Activated gamma-delta T cell treated with Interleukin-2 at 50 U/mL for 16 hours (primary cell): ENCODE measurements at regions not wholly inside any gene's neighbourhood (a gene's known extent, or its start where the extent isn't known, plus 50 kb on each side); places are given as distances from the start of the nearest gene placed in this dataset.
"Not testable (repeated sequence)": the region's sequence is repeated elsewhere in the genome, so short reads cannot be mapped to it uniquely, and the experiment has no call there.

Source experiments
- DNase-seq: peaks from one replicate; pipeline ENCODE4 v3.0.0-alpha.2; 2020

GRCh38 chr14:22285991-22286390 lies 303.0 kb downstream of the DAD1 start:
- no peak for DNase-seq

- DNase-seq = no peak
Observed at GRCh38 chr14:22282949-22283348, 306.1 kb downstream of the DAD1 start.

DNA sequence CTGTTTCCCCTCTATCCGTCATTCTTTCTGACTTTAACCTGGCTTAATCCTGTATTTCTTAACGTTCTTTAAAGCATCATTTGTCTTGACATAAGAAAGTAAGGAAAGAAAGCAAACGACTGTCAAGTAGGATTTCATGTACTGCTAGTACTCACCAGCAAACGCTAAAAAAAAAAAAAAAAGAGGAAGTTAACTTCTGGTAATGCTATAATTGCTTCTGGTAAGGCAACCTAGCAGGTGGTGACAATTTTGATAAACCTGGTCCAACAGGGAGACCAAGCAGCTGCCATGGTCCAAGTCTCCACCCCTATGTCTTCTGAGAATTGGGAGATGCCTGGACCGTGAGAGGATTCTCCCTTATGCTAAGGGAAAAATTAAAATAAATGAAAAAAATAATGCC lies 306.6 kb downstream of the DAD1 start:
- no peak for DNase-seq

DNA sequence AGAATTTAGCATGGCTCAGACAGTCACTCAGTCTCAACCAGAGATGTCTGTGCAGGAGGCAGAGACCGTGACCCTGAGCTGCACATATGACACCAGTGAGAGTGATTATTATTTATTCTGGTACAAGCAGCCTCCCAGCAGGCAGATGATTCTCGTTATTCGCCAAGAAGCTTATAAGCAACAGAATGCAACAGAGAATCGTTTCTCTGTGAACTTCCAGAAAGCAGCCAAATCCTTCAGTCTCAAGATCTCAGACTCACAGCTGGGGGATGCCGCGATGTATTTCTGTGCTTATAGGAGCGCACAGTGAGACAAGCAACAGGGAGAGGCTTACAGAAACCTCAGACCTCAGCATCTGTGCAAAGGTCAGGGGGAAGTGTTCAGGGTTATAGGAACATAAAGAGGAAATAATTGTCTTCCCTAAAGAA lies 307.6 kb downstream of the DAD1 start:
- DNase-seq = not testable (repeated sequence)

- DNase-seq = no peak
Observed at GRCh38 chr14:22280497-22281316, 308.3 kb downstream of the DAD1 start.

- no peak for DNase-seq
Observed at GRCh38 chr14:22276913-22277816, 311.9 kb downstream of the DAD1 start.

- DNase-seq = no peak
Observed at GRCh38 chr14:22271838-22272799, 316.9 kb downstream of the DAD1 start.

GRCh38 chr14:22268875-22269274 lies 320.1 kb downstream of the DAD1 start:
- DNase-seq = no peak

DNA sequence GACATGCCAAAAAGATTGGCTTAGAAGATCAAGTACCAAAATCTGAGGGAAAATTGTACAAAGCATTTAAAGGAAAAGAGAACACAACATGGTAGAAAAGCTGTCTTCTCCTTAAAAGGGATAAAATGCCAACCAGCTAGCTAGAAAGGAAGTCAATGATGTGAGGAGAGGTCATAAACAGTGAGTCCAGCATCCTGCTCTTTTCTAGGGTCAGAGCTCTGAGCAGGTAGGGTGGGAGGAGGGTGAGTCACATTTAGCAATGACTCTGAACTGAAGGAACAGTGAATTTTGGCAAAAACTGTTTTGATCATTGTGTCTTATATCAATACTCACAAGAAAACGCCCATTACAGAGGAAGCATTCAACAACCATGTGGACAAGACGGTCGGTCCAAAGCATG lies 322.3 kb downstream of the DAD1 start:
- DNase-seq = no peak

DNA sequence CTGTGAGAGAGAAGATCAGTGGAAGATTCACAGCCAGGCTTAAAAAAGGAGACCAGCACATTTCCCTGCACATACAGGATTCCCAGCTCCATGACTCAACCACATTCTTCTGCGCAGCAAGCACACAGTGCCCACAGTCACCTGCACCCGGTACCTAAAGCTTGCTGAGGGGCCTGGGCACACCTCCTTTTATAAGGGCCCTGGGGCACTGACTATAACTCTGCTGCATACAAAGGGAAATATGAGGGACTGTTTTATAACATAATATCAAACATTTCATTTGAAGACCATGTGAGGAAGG lies 322.9 kb downstream of the DAD1 start:
- no peak for DNase-seq

- no peak for DNase-seq
Observed at GRCh38 chr14:22265319-22266141, 323.5 kb downstream of the DAD1 start.

- no peak for DNase-seq
Observed at GRCh38 chr14:22264759-22265158, 324.3 kb downstream of the DAD1 start.

DNA sequence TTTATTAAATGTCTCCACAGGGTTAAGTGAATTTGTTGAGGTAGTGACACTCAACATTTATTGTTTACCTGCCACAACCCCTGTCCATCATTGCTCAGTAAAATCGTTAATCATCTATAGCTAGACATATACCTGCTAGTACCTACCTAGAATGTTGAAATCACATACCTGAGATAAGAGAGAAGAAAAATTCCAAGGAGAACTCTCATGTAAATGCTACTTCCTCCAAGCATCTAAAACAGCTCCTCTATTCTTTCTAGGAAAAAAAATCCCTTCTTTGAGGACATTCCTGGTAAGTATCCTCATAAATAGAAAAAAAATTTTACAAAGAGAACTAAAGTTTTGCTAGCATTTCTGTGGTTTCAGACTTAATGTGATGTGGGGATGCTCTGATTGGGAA lies 325.1 kb downstream of the DAD1 start:
- no peak for DNase-seq

- DNase-seq = no peak
Observed at GRCh38 chr14:22262881-22263280, 326.1 kb downstream of the DAD1 start.

GRCh38 chr14:22255017-22255950 lies 333.7 kb downstream of the DAD1 start:
- no peak for DNase-seq

DNA sequence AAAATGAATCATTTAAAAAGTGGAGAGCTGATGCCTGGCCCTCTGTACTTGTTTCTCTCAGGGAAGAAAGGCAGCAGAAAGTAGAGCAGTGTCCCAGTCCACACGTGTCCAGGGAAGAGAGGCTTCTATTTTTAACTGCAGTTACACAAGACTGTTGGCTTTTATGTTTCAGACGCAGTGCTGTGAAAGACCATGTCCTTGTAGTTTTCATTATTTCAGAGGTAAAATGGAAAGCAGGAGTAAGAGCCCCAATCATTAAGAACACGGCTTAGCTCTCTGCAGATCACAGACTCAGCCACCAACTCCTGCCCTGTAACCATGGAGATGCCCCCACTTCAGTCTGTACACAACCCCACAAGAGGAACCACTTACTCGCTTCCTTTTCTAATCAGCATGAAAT lies 336.3 kb downstream of the DAD1 start:
- DNase-seq = no peak

DNA sequence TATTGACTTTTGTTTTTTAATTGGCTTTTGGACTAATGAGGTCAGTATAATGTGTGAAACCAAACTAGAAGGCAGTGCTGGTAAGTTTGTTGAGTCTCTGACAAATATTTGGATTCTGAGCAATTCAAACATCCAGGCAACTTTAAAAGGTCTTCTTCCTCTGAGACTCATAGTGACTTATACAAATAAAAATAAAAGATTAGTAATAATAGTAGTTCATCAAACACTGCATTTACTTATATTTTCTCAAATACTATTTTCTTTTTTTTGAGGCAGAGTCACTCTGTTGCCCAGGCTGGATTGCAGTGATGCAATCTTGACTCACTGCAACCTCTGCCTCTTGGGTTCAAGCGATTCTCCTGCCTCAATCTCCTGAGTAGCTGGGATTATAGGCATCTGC lies 337.9 kb downstream of the DAD1 start:
- no peak for DNase-seq

DNA sequence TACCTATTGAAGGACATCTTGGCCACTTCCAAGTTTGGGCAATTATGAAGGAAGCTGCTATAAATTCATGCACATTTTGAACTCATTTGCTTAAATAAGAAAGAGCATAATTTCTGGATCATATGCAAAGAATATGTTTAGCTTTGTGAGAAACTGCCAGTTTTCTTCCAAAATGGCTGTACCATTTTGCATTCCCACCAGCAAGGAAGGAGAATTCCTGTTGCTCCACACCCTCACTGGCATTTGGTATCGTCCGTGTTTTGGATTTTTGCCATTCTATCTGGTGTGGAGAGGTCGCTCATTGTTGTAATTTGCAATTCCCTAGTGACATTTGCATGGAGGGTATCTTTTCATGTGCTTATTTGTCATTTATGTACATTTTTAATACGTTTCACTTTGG lies 339.3 kb downstream of the DAD1 start:
- DNase-seq = no peak

GRCh38 chr14:22243971-22244581 lies 344.9 kb downstream of the DAD1 start:
- no peak for DNase-seq

DNA sequence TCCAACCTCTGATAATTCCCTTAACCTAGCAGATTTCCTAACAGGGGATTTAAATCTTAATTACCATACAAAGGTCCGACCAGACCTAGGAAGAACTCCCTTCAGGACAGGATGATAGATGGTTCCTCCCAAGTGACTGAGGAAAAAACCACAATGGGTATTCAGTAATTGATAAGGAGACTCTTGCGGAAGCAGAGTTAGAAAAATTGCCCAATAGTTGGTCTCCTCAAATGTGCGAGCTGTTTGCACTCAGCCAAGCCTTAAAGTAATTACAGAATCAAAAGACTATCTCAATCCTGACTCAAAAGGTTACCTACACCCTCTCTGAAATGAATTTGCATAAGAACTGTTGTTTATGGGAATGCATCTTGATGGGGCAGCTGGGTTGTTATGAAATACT lies 350.7 kb downstream of the DAD1 start:
- DNase-seq = not testable (repeated sequence)
